SK-N-MC (cell line): ENCODE measurements at regions not wholly inside any gene's neighbourhood (a gene's known extent, or its start where the extent isn't known, plus 50 kb on each side); places are given as distances from the start of the nearest gene placed in this dataset.

Source experiments
- DNase-seq: peaks from one replicate; pipeline ENCODE4 v3.0.0-alpha.2; 2011; ENCODE audit warnings: low read depth, low spot score
- H3K27ac ChIP-seq: fragments of 200-600 bp; sonication (generic); 2 replicates; pipeline ENCODE4 v1.5.1; 2016; ENCODE audit warnings: mixed run types
- H3K36me3 ChIP-seq: fragments of 200-600 bp; sonication (generic); 2 replicates; pipeline ENCODE4 v1.6.1; 2017; ENCODE audit warnings: antibody characterized with exemption, low read length, mixed read lengths; ENCODE audit not compliant: insufficient read depth
- H3K4me3 ChIP-seq: fragments of 200-600 bp; sonication (generic); 2 replicates; pipeline ENCODE4 v1.5.1; 2016
- H3K9ac ChIP-seq: fragments of 200-600 bp; sonication (generic); 2 replicates; pipeline ENCODE4 v1.8.0; 2017; ENCODE audit warnings: mixed run types, mixed read lengths; ENCODE audit not compliant: insufficient read length
- H3K9me3 ChIP-seq: fragments of 200-600 bp; sonication (generic); 2 replicates; pipeline ENCODE4 v1.6.1; 2017; ENCODE audit warnings: low read depth, mild to moderate bottlenecking, antibody characterized with exemption, low read length, moderate library complexity, mixed read lengths
- EZH2 ChIP-seq: fragments of 200-600 bp; sonication (generic); IDR thresholded peaks from one replicate; pipeline ENCODE4 v1.6.1; 2017; ENCODE audit warnings: antibody characterized with exemption
- FOXP2 ChIP-seq: optimal IDR thresholded peaks from 2 replicates; pipeline ENCODE3; 2011; ENCODE audit warnings: mild to moderate bottlenecking, moderate library complexity; ENCODE audit not compliant: insufficient read depth; ENCODE audit errors: extremely low read length, control extremely low read depth
- POLR2AphosphoS5 ChIP-seq: IDR thresholded peaks from 2 replicates; pipeline ENCODE4 v1.6.1; 2012; ENCODE audit warnings: mild to moderate bottlenecking, low read depth, low read length, borderline replicate concordance

- TF ChIP-seq EZH2 (no peak), FOXP2 (no peak), POLR2AphosphoS5 (no peak)
- no peak for DNase-seq
Measured at GRCh38 chr18:75517286-75517685, 89.8 kb upstream of the SMIM21 start.

GRCh38 chr18:75507636-75508035 is 80.1 kb upstream of the SMIM21 start:
- H3K36me3 ChIP-seq, result no peaks in the 10 kb centered on the region
- no peak overlapping the region for H3K27ac ChIP-seq
- TF ChIP-seq EZH2 (no peak), FOXP2 (no peak), POLR2AphosphoS5 (no peak)
- no peak overlapping the region for H3K4me3 ChIP-seq
- no peak for DNase-seq
- H3K9ac ChIP-seq, result no peak overlapping the region
- H3K9me3 ChIP-seq, result no peaks in the 10 kb centered on the region

More at GRCh38 chr18:75517286-75517685, 89.8 kb upstream of the SMIM21 start:
- Histone ChIP-seq H3K36me3 (no peaks in the 10 kb centered on the region), H3K9me3 (no peaks in the 10 kb centered on the region), H3K4me3 (no peak overlapping the region), H3K9ac (no peak overlapping the region), H3K27ac (no peak overlapping the region)

- TF ChIP-seq EZH2 (no peak), FOXP2 (no peak), POLR2AphosphoS5 (no peak)
Measured at GRCh38 chr18:75506913-75507312, 79.4 kb upstream of the SMIM21 start.

GRCh38 chr18:75504469-75504868 is 77.0 kb upstream of the SMIM21 start:
- Histone ChIP-seq H3K36me3 (no peaks in the 10 kb centered on the region), H3K27ac (no peak overlapping the region), H3K9me3 (no peaks in the 10 kb centered on the region), H3K9ac (no peak overlapping the region), H3K4me3 (no peak overlapping the region)
- DNase-seq, result no peak
- no peak for TF ChIP-seq FOXP2
- TF ChIP-seq EZH2, result no peak
- TF ChIP-seq POLR2AphosphoS5, result no peak

More at GRCh38 chr18:75506913-75507312, 79.4 kb upstream of the SMIM21 start:
- DNase-seq, result no peak
- no peak overlapping the region for H3K27ac ChIP-seq
- no peaks in the 10 kb centered on the region for H3K9me3 ChIP-seq
- no peak overlapping the region for H3K9ac ChIP-seq
- no peaks in the 10 kb centered on the region for H3K36me3 ChIP-seq
- H3K4me3 ChIP-seq, result no peak overlapping the region

- Histone ChIP-seq H3K9me3 (no peaks in the 10 kb centered on the region), H3K36me3 (no peaks in the 10 kb centered on the region), H3K4me3 (no peak overlapping the region), H3K27ac (no peak overlapping the region), H3K9ac (no peak overlapping the region)
- no peak for DNase-seq
- TF ChIP-seq FOXP2 (no peak), EZH2 (no peak), POLR2AphosphoS5 (no peak)
Measured at GRCh38 chr18:75503615-75504014, 76.1 kb upstream of the SMIM21 start.

GRCh38 chr18:75502286-75502685 is 74.8 kb upstream of the SMIM21 start:
- no peak for DNase-seq
- TF ChIP-seq EZH2, result no peak
- TF ChIP-seq FOXP2, result no peak
- no peak for TF ChIP-seq POLR2AphosphoS5
- Histone ChIP-seq H3K27ac (no peak overlapping the region), H3K36me3 (no peaks in the 10 kb centered on the region), H3K9ac (no peak overlapping the region), H3K4me3 (no peak overlapping the region), H3K9me3 (no peaks in the 10 kb centered on the region)

GRCh38 chr18:75500545-75500944 is 73.0 kb upstream of the SMIM21 start:
- no peak overlapping the region for H3K4me3 ChIP-seq
- H3K9me3 ChIP-seq, result no peaks in the 10 kb centered on the region
- DNase-seq, result no peak
- H3K9ac ChIP-seq, result no peak overlapping the region
- H3K27ac ChIP-seq, result no peak overlapping the region
- TF ChIP-seq POLR2AphosphoS5 (no peak), EZH2 (no peak), FOXP2 (no peak)
- H3K36me3 ChIP-seq, result no peaks in the 10 kb centered on the region

GRCh38 chr18:75497576-75498235 is 70.2 kb upstream of the SMIM21 start:
- no peak overlapping the region for H3K4me3 ChIP-seq
- no peak for DNase-seq
- no peaks in the 10 kb centered on the region for H3K9me3 ChIP-seq
- no peaks in the 10 kb centered on the region for H3K36me3 ChIP-seq
- no peak overlapping the region for H3K27ac ChIP-seq
- no peak overlapping the region for H3K9ac ChIP-seq
- TF ChIP-seq POLR2AphosphoS5 (no peak), FOXP2 (no peak), EZH2 (no peak)

GRCh38 chr18:75496151-75496550 is 68.6 kb upstream of the SMIM21 start:
- Histone ChIP-seq H3K27ac (no peak overlapping the region), H3K4me3 (no peak overlapping the region), H3K9ac (no peak overlapping the region), H3K9me3 (no peaks in the 10 kb centered on the region), H3K36me3 (no peaks in the 10 kb centered on the region)
- DNase-seq, result no peak
- TF ChIP-seq EZH2, result no peak
- no peak for TF ChIP-seq POLR2AphosphoS5
- no peak for TF ChIP-seq FOXP2
